ENCODE measurements at regions not wholly inside any gene's neighbourhood (a gene's known extent, or its start where the extent isn't known, plus 50 kb on each side); places are given as distances from the start of the nearest gene placed in this dataset.
"Not testable (repeated sequence)": the region's sequence is repeated elsewhere in the genome, so short reads cannot be mapped to it uniquely, and the experiment has no call there.

DNA sequence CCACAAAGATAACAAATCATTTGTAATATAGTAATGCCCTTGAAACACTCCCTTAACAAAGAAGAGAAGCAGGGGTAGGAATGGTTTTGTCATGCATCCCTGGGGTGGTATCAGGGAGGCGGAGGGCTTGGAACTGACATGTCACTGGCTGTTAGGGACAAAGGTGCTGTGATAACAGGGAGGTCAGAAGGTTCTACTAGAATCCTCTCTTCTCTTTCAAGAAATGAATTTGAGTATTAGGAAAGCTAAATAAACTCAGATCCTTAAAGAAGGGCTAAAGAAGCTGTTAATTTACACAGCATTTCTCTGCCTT, 65.4 kb upstream of the ADAMTS18 start:
- ATAC-seq = no peak

DNA sequence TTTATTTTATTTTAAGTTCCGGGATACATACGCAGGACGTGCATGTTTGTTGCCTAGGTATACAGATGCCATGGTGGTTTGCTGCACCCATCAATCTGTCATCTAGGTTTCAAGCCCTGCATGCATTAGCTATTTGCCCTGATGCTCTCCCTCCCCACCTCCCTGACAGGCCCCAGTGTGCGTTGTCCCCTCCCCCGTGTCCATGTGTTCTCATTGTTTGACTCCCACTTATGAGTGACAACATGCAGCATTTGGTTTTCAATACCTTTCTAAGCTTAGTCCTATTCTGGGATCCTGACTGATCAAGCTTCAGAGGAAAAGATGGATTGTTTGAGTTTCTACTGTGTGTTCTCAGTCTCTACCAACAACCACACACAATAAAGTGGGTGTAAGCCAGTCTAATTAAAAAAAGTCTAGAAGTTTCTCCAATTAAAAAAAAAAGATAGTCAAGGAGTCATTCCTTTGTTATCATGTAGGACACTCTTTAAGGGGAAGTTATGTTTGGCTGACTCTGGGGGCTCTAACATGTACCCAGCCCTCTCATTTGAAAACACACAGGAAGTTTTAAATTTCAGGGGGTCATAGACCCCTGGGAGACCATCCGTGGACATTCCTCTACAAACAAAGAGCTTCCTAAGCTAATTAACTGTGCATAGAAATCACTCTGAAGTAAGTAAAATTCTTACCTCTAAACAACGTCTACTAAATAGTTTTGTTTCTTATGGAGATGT, 66.3 kb upstream of the ADAMTS18 start:
- WGBS (ENCODE audit: insufficient coverage, low coverage, low lambda C conversion rate, missing lambda C conversion rate) = 54% methylated on average over 7 of the region's 7 CpGs
- no peak for TF ChIP-seq POLR2A (IDR thresholded peaks at IDR 0.05)
- TF ChIP-seq, protein P1, sequence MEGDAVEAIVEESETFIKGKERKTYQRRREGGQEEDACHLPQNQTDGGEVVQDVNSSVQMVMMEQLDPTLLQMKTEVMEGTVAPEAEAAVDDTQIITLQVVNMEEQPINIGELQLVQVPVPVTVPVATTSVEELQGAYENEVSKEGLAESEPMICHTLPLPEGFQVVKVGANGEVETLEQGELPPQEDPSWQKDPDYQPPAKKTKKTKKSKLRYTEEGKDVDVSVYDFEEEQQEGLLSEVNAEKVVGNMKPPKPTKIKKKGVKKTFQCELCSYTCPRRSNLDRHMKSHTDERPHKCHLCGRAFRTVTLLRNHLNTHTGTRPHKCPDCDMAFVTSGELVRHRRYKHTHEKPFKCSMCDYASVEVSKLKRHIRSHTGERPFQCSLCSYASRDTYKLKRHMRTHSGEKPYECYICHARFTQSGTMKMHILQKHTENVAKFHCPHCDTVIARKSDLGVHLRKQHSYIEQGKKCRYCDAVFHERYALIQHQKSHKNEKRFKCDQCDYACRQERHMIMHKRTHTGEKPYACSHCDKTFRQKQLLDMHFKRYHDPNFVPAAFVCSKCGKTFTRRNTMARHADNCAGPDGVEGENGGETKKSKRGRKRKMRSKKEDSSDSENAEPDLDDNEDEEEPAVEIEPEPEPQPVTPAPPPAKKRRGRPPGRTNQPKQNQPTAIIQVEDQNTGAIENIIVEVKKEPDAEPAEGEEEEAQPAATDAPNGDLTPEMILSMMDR (IDR thresholded peaks at IDR 0.05) = no peak
- no peak overlapping the region for H3K27ac ChIP-seq
- no peak overlapping the region for H3K4me3 ChIP-seq
- H3K9me3 ChIP-seq = no peaks in the 10 kb centered on the region
- no peaks in the 10 kb centered on the region for H3K4me1 ChIP-seq
- no peak for ATAC-seq
- no peaks in the 10 kb centered on the region for H3K27me3 ChIP-seq
- DNase-seq = no peak
- intact Hi-C loops (cut with DNase I) = no loop called here
- H3K36me3 ChIP-seq = no peaks in the 10 kb centered on the region

More for the DNA sequence above, 65.4 kb upstream of the ADAMTS18 start:
- no peaks in the 10 kb centered on the region for H3K36me3 ChIP-seq
- intact Hi-C loops (cut with DNase I) = no loop called here
- DNase-seq = no peak
- no peaks in the 10 kb centered on the region for H3K4me1 ChIP-seq
- TF ChIP-seq POLR2A (IDR thresholded peaks at IDR 0.05) = no peak
- TF ChIP-seq, protein P1 (IDR thresholded peaks at IDR 0.05) = no peak
- 90% methylated on average over 1 of the region's 1 CpG for WGBS (ENCODE audit: insufficient coverage, low coverage, low lambda C conversion rate, missing lambda C conversion rate)
- no peak overlapping the region for H3K27ac ChIP-seq
- H3K27me3 ChIP-seq = no peaks in the 10 kb centered on the region
- no peak overlapping the region for H3K4me3 ChIP-seq
- no peaks in the 10 kb centered on the region for H3K9me3 ChIP-seq

GRCh38 chr16:77502448-77502847, 67.6 kb upstream of the ADAMTS18 start:
- no peak for ATAC-seq
- Histone ChIP-seq H3K4me3 (no peak overlapping the region), H3K9me3 (no peaks in the 10 kb centered on the region), H3K27me3 (no peaks in the 10 kb centered on the region), H3K36me3 (no peaks in the 10 kb centered on the region), H3K27ac (no peak overlapping the region), H3K4me1 (no peaks in the 10 kb centered on the region)
- TF ChIP-seq, protein P1 (IDR thresholded peaks at IDR 0.05) = no peak
- no peak for TF ChIP-seq POLR2A (IDR thresholded peaks at IDR 0.05)
- WGBS (ENCODE audit: insufficient coverage, low coverage, low lambda C conversion rate, missing lambda C conversion rate) = 56% methylated on average over 6 of the region's 6 CpGs
- intact Hi-C loops (cut with DNase I) = no loop called here
- DNase-seq = no peak

DNA sequence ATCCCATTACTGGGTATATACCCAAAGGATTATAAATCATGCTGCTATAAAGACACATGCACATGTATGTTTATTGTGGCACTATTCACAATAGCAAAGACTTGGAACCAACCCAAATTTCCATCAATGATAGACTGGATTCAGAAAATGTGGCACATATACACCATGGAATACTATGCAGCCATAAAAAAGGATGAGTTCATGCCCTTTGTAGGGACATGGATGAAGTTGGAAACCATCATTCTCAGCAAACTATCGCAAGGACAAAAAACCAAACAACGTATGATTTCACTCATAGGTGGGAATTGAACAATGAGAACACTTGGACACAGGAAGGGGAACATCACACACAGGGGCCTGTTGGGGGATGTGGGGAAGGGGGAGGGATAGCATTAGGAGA, 71.7 kb upstream of the ADAMTS18 start:
- 73% methylated on average over 2 of the region's 2 CpGs for WGBS (ENCODE audit: insufficient coverage, low coverage, low lambda C conversion rate, missing lambda C conversion rate)
- DNase-seq; intact Hi-C loops (cut with DNase I): not testable (repeated sequence)

DNA sequence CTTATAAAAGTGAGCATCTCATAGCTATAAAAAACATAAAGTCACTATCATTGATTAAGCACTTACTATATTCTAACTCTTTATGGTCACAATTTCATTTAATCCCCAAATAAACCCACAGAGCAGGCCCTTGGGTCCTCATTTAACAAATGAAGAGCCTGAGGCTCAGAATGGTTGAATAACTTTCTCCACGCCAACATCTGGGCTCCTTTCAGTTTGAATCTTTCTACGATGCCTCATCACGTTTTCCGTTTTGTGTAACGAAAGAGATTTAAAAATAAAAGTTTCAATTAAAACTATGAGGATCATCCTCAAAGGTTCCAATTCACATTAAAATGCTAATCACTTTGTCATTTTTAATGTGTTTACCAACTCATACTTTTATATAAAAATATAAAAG, 74.2 kb upstream of the ADAMTS18 start:
- ATAC-seq (no peak), DNase-seq (no peak)
- Histone ChIP-seq H3K36me3 (no peaks in the 10 kb centered on the region), H3K9me3 (no peaks in the 10 kb centered on the region), H3K4me1 (no peaks in the 10 kb centered on the region), H3K27ac (no peak overlapping the region), H3K4me3 (no peak overlapping the region), H3K27me3 (no peaks in the 10 kb centered on the region)
- TF ChIP-seq POLR2A (IDR thresholded peaks at IDR 0.05) = no peak
- TF ChIP-seq, protein P1 (IDR thresholded peaks at IDR 0.05) = no peak
- intact Hi-C loops (cut with DNase I) = no loop called here
- WGBS (ENCODE audit: insufficient coverage, low coverage, low lambda C conversion rate, missing lambda C conversion rate) = 81% methylated on average over 5 of the region's 5 CpGs

More for the DNA sequence above, 71.7 kb upstream of the ADAMTS18 start:
- H3K4me3 ChIP-seq, H3K27ac ChIP-seq, ATAC-seq, H3K36me3 ChIP-seq, H3K27me3 ChIP-seq, H3K4me1 ChIP-seq, H3K9me3 ChIP-seq: not testable (repeated sequence)

Measured in right lobe of liver (tissue), 6 donors.